H7 (cell line): ENCODE measurements at regions not wholly inside any gene's neighbourhood (a gene's known extent, or its start where the extent isn't known, plus 50 kb on each side); places are given as distances from the start of the nearest gene placed in this dataset.

Experiments used
- DNase-seq: peaks from one replicate; pipeline ENCODE4 v3.0.0; 2012
- H3K27me3 ChIP-seq: 2 replicates; pipeline ENCODE4 v1.6.0; 2011; ENCODE audit warnings: mild to moderate bottlenecking, low read length; ENCODE audit not compliant: control insufficient read depth, insufficient read depth
- H3K36me3 ChIP-seq: replicated peaks from 2 replicates; pipeline ENCODE4 v1.5.1; 2011; ENCODE audit warnings: low read length; ENCODE audit not compliant: control insufficient read depth, insufficient read depth
- H3K4me3 ChIP-seq: 2 replicates; pipeline ENCODE4 v1.5.1; 2011; ENCODE audit warnings: low read depth, mild to moderate bottlenecking, control low read depth, low read length, moderate library complexity; ENCODE audit not compliant: insufficient read depth

- no peak for DNase-seq
- no peak overlapping the region for H3K4me3 ChIP-seq
- no peaks in the 10 kb centered on the region for H3K36me3 ChIP-seq
- H3K27me3 ChIP-seq, result no peaks in the 10 kb centered on the region
Observed at GRCh38 chr1:173424782-173425407, 52.2 kb upstream of the PRDX6 start.

DNA sequence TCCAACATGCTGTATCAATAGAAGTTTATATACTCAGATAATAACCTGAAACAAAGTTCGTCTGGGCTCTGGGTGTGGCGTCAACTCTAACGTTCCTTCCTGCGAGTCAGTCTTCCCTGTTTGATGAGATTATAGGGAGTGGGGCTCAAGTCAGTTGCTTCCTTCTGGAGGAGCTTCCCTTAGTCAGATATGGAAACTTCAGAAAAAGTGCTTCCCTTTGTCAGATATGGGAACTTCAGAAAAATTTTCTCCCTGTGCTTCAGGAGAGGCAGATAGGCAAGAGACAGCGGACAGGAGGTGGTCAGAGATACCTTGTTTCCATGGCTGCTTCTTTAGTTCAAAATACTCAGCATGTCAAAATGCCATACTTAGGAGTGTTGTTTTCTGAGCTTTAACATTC is 51.1 kb upstream of the PRDX6 start:
- no peaks in the 10 kb centered on the region for H3K27me3 ChIP-seq
- no peak overlapping the region for H3K4me3 ChIP-seq
- DNase-seq, result no peak
- no peaks in the 10 kb centered on the region for H3K36me3 ChIP-seq

GRCh38 chr1:173427146-173428054 is 49.7 kb upstream of the PRDX6 start:
- Histone ChIP-seq H3K27me3 (no peaks in the 10 kb centered on the region), H3K36me3 (no peaks in the 10 kb centered on the region; the same call in 1 of the 2 replicates), H3K4me3 (no peak overlapping the region)
- no peak for DNase-seq
